ENCODE measurements at regions not wholly inside any gene's neighbourhood (a gene's known extent, or its start where the extent isn't known, plus 50 kb on each side); places are given as distances from the start of the nearest gene placed in this dataset.

DNA sequence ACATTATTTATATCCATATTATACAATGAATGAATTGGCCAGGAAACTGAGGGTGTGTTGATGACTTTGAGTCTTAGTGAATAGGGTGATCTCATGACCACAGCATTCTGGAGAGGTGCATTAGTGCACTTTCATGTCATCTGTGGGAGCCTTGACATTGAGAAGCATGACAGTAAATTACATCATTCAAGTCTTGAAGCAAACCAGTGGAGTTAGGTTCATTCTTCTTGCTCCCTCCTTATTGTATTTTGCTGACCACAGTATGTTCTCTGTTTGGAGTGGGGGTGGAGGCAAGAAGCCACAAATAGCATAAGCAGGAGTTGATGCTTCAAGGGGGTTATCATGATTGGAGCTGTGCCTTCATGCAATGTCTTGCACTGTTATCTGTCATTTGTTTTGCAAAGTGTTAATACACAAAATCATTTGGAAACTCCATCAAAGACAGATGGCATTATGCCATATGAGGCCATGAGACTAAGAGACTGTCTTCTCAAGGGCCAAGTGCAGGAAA lies 680.2 kb downstream of the NYAP2 start:
- DNase-seq: no peak
- Histone ChIP-seq H3K27ac (no peak overlapping the region), H3K4me1 (no peaks in the 10 kb centered on the region), H3K4me3 (replicated peaks in 1 of 3) (no peak overlapping the region), H3K36me3 (no peaks in the 10 kb centered on the region), H3K27me3 (no peaks in the 10 kb centered on the region), H3K9me3 (no peaks in the 10 kb centered on the region)
- no peak for TF ChIP-seq POLR2A (IDR thresholded peaks at IDR 0.05)
- TF ChIP-seq, protein P1, sequence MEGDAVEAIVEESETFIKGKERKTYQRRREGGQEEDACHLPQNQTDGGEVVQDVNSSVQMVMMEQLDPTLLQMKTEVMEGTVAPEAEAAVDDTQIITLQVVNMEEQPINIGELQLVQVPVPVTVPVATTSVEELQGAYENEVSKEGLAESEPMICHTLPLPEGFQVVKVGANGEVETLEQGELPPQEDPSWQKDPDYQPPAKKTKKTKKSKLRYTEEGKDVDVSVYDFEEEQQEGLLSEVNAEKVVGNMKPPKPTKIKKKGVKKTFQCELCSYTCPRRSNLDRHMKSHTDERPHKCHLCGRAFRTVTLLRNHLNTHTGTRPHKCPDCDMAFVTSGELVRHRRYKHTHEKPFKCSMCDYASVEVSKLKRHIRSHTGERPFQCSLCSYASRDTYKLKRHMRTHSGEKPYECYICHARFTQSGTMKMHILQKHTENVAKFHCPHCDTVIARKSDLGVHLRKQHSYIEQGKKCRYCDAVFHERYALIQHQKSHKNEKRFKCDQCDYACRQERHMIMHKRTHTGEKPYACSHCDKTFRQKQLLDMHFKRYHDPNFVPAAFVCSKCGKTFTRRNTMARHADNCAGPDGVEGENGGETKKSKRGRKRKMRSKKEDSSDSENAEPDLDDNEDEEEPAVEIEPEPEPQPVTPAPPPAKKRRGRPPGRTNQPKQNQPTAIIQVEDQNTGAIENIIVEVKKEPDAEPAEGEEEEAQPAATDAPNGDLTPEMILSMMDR (IDR thresholded peaks at IDR 0.05): no peak
- intact Hi-C loops (cut with DNase I): no loop called here

DNA sequence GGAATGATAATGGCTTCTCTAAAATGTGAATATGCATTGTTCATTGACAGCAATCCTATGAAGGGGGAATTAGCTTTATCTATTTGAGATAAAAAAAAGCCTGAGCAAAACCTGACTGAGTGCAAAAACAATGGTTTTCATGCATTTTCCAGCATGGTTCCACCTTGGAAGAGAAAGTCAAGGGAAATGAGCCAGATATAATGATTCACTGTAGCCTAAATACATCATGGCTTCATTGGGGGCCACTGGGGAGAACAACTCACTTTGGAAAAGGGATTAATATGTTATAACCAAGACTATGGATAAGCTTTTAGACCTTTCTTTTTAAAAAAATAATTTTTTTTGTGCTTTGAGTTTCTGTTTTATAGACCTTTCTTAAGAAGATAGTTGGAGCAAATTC lies 679.7 kb downstream of the NYAP2 start:
- Histone ChIP-seq H3K27ac (no peak overlapping the region), H3K36me3 (no peaks in the 10 kb centered on the region), H3K9me3 (no peaks in the 10 kb centered on the region), H3K4me3 (replicated peaks in 1 of 3) (no peak overlapping the region), H3K27me3 (no peaks in the 10 kb centered on the region), H3K4me1 (no peaks in the 10 kb centered on the region)
- intact Hi-C loops (cut with DNase I): no loop called here
- TF ChIP-seq, protein P1 (IDR thresholded peaks at IDR 0.05): no peak
- no peak for TF ChIP-seq POLR2A (IDR thresholded peaks at IDR 0.05)
- DNase-seq: no peak

DNA sequence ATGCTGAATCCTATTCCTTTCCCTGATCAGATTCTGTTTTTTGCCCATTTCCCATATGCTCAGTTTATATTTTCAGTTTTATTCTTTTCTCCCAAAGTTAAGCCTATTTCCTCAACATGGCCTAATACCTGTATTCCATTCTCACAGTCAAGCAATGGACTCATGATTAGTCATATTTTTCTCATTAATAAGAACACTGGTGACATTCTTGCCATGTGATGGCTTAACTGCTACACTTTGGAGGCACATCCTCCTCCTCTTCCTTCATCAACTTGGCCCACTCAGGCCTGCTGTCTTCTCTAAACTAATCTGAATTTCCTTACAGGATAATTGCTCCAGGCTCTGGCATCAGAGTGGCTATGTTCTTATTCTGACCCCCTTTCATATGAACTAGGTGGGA lies 679.2 kb downstream of the NYAP2 start:
- intact Hi-C loops (cut with DNase I): no loop called here
- no peaks in the 10 kb centered on the region for H3K27me3 ChIP-seq
- TF ChIP-seq, protein P1 (IDR thresholded peaks at IDR 0.05): no peak
- no peak for TF ChIP-seq POLR2A (IDR thresholded peaks at IDR 0.05)
- no peaks in the 10 kb centered on the region for H3K4me1 ChIP-seq
- no peaks in the 10 kb centered on the region for H3K36me3 ChIP-seq
- H3K9me3 ChIP-seq: no peaks in the 10 kb centered on the region
- H3K27ac ChIP-seq: no peak overlapping the region
- no peak overlapping the region for H3K4me3 ChIP-seq (replicated peaks in 1 of 3)
- DNase-seq: no peak

DNA sequence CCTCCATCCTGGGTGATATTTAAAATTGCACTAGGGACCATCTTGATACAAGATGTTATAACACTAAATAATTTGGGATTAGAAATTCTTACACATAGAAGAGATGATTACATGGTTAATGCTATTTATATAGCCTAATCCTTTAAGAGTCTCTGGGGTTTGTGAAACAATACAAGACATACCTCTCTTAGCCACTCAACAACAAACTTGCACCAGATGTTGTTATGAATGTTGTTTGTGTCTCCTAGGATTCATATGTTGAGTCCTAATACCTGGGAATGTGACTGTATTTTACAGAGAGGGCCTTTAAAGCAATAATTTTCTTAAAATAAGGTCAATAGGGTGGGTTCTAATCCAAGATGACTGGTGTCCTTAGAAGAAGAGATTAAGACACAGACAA lies 678.3 kb downstream of the NYAP2 start:
- H3K36me3 ChIP-seq: no peaks in the 10 kb centered on the region
- no peaks in the 10 kb centered on the region for H3K9me3 ChIP-seq
- TF ChIP-seq, protein P1 (IDR thresholded peaks at IDR 0.05): no peak
- no peak for TF ChIP-seq POLR2A (IDR thresholded peaks at IDR 0.05)
- no peaks in the 10 kb centered on the region for H3K4me1 ChIP-seq
- no peak for DNase-seq
- intact Hi-C loops (cut with DNase I): no loop called here
- H3K27ac ChIP-seq: no peak overlapping the region
- H3K27me3 ChIP-seq: no peaks in the 10 kb centered on the region
- H3K4me3 ChIP-seq (replicated peaks in 1 of 3): no peak overlapping the region

DNA sequence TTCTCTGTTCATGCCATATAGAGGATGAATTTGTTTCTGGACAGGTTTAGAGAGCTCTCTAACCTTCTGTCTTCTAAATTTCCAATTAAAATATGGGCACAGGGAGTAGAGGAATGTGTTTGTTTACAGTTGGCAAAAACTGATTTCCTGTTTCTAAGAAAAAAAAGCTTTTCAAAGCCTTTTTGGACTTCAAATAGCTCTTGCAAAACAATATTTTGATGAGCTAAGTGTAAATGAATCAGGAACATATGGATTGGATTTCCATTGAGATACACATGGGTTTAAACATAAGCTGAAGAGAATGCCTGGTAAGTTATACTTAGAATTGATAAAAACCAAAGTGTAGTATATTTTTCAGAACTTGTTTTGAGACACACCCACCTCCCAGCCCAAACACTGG lies 677.5 kb downstream of the NYAP2 start:
- H3K36me3 ChIP-seq: no peaks in the 10 kb centered on the region
- no peaks in the 10 kb centered on the region for H3K27me3 ChIP-seq
- intact Hi-C loops (cut with DNase I): no loop called here
- no peaks in the 10 kb centered on the region for H3K4me1 ChIP-seq
- H3K9me3 ChIP-seq: no peaks in the 10 kb centered on the region
- H3K4me3 ChIP-seq (replicated peaks in 1 of 3): no peak overlapping the region
- TF ChIP-seq, protein P1 (IDR thresholded peaks at IDR 0.05): no peak
- TF ChIP-seq POLR2A (IDR thresholded peaks at IDR 0.05): no peak
- H3K27ac ChIP-seq: no peak overlapping the region
- DNase-seq: no peak
